ENCODE measurements at regions not wholly inside any gene's neighbourhood (a gene's known extent, or its start where the extent isn't known, plus 50 kb on each side); places are given as distances from the start of the nearest gene placed in this dataset.

DNA sequence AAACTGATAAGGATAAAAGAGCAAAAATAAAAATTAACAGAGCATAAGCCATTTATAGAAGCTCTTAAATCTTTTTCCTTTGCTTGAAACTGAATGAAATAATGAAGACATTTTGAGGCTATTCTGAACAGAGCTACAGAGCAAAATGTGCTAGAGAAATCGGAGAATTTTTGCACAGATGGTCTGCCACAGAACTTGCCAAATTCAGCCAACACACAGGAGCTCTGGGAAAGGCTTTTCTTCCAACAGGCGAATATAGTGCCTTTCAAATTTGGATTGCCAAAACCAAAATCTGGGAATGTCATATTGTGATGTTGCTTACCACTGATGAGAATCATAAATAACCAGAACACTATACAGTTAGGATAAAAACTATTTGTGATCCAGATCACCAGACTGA is 406.3 kb downstream of the RPL10L start:
- no peaks in the 10 kb centered on the region for H3K27me3 ChIP-seq
- H3K4me3 ChIP-seq = no peak overlapping the region
- no peaks in the 10 kb centered on the region for H3K36me3 ChIP-seq
- DNase-seq = no peak
- H3K9me3 ChIP-seq = no peaks in the 10 kb centered on the region

DNA sequence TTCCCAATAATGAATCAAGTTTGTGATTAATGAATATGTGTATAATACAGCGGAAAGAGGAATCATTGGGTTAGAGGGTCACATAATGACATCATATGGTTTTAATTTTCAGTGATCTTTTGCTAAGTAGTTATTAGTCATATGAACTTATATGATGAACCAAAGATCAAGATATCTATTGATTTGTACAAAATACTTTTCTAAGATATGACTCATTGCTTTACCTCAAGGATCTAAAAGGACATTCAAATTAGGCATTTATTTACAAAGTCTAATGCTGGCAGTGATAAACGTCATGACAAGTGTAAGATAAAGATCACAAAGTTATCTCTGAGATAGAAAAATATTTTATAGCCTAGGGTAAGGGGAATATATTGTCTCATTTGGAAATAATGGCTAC is 417.8 kb downstream of the RPL10L start:
- H3K36me3 ChIP-seq = no peaks in the 10 kb centered on the region
- H3K4me3 ChIP-seq = no peak overlapping the region
- no peak for DNase-seq
- no peaks in the 10 kb centered on the region for H3K27me3 ChIP-seq
- H3K9me3 ChIP-seq = no peaks in the 10 kb centered on the region

DNA sequence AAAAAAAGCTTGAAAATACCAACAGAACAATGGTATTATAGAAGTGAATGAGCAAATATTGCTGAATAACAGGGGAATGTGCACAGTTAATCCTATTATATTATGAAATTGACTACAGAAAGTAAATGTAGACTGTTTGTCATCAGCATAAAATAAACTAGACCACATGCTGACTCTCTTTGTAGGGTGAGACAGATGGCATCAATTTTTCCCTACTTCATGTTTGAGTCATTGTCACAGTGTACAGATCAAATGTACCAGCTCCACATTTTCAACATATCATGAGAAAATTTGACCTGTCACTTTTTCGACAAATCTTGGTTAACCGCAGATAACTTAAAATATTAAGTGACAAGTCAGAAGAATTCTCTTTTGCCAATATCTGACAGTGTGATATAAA is 421.0 kb downstream of the RPL10L start:
- DNase-seq = no peak
- H3K4me3 ChIP-seq = no peak overlapping the region
- no peaks in the 10 kb centered on the region for H3K9me3 ChIP-seq
- no peaks in the 10 kb centered on the region for H3K36me3 ChIP-seq
- H3K27me3 ChIP-seq = no peaks in the 10 kb centered on the region

- Histone ChIP-seq H3K9me3 (no peaks in the 10 kb centered on the region), H3K4me3 (no peak overlapping the region), H3K36me3 (no peaks in the 10 kb centered on the region), H3K27me3 (no peaks in the 10 kb centered on the region)
- DNase-seq = no peak
Measured at GRCh38 chr14:46215801-46216200, 435.8 kb downstream of the RPL10L start.

- Histone ChIP-seq H3K27me3 (no peaks in the 10 kb centered on the region), H3K36me3 (no peaks in the 10 kb centered on the region), H3K4me3 (no peak overlapping the region), H3K9me3 (no peaks in the 10 kb centered on the region)
- DNase-seq = no peak
Measured at GRCh38 chr14:46198676-46199075, 452.9 kb downstream of the RPL10L start.

DNA sequence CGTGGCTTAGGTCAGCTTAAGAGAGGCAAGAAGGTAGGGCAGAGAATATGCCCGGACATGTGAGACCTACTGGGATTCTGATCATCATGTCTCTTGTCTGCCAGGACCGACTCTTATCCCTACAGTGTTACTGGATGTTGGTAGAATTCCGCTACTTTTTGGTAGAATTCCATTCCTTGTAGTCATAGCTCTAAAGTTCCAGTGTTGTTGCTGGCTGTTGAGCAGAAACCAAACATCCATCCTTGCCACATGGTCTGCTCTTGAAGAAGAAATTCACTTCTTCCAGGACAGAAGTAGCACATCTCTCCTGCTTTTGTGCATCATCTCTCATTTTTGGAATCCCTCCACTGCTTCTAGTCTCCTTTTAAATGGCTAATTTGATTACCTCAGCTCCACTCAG is 453.7 kb downstream of the RPL10L start:
- H3K4me3 ChIP-seq = no peak overlapping the region
- H3K9me3 ChIP-seq = no peaks in the 10 kb centered on the region
- H3K36me3 ChIP-seq = no peaks in the 10 kb centered on the region
- no peaks in the 10 kb centered on the region for H3K27me3 ChIP-seq
- DNase-seq = no peak
